ENCODE measurements at regions not wholly inside any gene's neighbourhood (a gene's known extent, or its start where the extent isn't known, plus 50 kb on each side); places are given as distances from the start of the nearest gene placed in this dataset.

DNA sequence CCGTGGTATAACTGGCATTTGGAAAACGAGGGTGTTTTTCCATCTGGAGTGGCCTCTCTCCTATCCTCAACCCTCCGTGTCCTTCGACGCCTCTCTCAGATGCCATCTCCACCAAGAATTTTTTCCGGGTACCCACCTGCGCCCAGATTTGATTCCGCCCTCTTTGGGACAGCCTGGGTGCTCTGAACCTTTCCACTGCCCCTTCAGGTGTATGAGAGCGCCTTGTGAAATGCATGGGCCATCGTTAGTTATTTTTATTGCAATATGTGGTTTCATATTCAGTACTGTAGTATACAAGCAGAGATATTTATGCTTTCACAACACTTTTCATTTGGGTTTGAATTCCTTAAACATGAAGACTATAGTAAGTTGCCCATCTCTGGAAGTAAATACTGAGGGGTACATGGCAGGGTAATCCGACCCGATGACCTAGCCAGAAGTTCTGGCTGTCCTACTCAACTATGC, 78.2 kb upstream of the IFNE start:
- TF ChIP-seq, protein P1, sequence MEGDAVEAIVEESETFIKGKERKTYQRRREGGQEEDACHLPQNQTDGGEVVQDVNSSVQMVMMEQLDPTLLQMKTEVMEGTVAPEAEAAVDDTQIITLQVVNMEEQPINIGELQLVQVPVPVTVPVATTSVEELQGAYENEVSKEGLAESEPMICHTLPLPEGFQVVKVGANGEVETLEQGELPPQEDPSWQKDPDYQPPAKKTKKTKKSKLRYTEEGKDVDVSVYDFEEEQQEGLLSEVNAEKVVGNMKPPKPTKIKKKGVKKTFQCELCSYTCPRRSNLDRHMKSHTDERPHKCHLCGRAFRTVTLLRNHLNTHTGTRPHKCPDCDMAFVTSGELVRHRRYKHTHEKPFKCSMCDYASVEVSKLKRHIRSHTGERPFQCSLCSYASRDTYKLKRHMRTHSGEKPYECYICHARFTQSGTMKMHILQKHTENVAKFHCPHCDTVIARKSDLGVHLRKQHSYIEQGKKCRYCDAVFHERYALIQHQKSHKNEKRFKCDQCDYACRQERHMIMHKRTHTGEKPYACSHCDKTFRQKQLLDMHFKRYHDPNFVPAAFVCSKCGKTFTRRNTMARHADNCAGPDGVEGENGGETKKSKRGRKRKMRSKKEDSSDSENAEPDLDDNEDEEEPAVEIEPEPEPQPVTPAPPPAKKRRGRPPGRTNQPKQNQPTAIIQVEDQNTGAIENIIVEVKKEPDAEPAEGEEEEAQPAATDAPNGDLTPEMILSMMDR (IDR thresholded peaks at IDR 0.05; ENCODE audit: insufficient read depth, low read depth, low read length), result no peak

DNA sequence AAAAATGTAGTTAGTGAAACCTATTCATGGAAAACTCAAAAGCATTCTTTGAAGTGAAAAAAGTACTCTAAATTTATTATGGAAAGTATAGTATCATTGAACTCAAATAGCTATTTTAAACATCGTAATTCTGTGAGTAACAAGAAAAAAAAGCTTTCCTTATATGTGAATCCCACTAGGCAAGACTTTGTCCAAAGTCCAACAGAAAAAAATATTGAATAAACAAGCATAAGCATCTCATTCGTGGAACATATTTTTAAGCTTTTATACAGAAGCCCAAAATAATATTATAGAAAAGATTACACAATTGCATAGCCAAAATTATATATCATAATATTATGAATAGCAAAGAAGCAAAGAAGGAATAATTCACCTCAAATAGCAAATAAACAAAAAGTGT, 79.4 kb upstream of the IFNE start:
- H3K4me3 ChIP-seq (ENCODE audit: low read depth, low read length), result no peak overlapping the region
- TF ChIP-seq, protein P1 (IDR thresholded peaks at IDR 0.05; ENCODE audit: insufficient read depth, low read depth, low read length), result no peak
- DNase-seq (ENCODE audit: low read depth), result no peak

More for the DNA sequence above, 78.2 kb upstream of the IFNE start:
- peak; percentile 46 for DNase-seq (ENCODE audit: low read depth)
- H3K4me3 ChIP-seq (ENCODE audit: low read depth, low read length), result peak overlapping the region; percentile 84

DNA sequence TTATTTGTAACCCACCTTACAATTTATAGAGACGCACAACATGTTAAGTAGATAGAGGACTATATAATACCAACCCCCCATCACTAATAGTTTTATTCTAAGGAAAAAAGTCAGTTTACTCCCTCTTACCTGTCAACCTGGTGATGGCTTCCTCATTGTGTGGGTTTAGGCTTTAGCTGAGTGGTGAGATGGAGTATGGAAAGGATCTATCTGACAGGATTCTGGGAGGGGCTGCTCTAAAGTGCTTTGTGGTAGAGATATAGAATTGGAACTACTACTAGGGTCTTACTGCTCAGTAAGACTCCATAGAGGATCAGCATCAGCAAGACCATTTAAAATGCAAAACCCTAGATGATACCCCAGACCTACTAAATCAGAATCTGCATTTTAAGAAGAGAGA, 82.1 kb upstream of the IFNE start:
- TF ChIP-seq, protein P1 (IDR thresholded peaks at IDR 0.05; ENCODE audit: insufficient read depth, low read depth, low read length), result no peak
- no peak overlapping the region for H3K4me3 ChIP-seq (ENCODE audit: low read depth, low read length)
- DNase-seq (ENCODE audit: low read depth), result no peak

DNA sequence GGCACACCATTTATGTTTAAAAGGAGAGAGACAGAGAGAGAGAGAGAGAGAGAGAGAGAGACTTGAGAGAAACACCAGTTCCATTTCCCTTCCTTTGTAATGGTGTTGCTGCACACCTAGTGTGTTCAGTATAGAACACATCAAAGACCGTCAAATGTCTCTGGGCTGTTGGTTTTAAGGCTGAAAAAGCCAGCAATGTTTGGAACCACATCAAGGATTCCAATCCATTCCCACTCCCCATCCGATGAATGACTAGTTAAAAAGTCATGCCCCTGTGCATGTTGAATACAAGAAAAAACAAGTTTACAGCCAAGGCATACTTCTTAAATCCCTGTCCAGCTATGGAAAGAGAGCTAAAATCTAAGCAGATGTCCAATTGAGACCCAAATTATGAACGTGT, 83.0 kb upstream of the IFNE start:
- no peak overlapping the region for H3K4me3 ChIP-seq (ENCODE audit: low read depth, low read length)
- DNase-seq (ENCODE audit: low read depth), result no peak
- TF ChIP-seq, protein P1 (IDR thresholded peaks at IDR 0.05; ENCODE audit: insufficient read depth, low read depth, low read length), result no peak

DNA sequence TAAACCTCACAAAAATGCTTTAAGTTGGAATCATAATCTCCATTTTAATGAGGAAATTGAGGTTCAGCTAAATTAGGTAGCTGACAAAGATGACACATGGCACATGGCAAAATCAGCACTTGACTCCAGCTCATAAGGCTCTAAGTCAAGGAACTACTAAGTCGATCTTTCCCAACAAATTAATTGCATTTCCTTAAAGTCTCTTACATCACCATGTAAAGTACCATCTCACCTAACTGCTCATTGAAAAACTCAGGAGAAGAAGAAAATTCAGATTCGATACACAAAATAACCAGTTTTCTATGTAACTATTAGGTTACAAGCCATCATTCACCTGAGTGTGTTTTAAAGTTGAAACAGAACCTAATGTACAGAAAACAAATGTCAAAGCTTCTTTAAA, 85.8 kb upstream of the IFNE start:
- H3K4me3 ChIP-seq (ENCODE audit: low read depth, low read length), result no peak overlapping the region
- TF ChIP-seq, protein P1 (IDR thresholded peaks at IDR 0.05; ENCODE audit: insufficient read depth, low read depth, low read length), result no peak
- no peak for DNase-seq (ENCODE audit: low read depth)

DNA sequence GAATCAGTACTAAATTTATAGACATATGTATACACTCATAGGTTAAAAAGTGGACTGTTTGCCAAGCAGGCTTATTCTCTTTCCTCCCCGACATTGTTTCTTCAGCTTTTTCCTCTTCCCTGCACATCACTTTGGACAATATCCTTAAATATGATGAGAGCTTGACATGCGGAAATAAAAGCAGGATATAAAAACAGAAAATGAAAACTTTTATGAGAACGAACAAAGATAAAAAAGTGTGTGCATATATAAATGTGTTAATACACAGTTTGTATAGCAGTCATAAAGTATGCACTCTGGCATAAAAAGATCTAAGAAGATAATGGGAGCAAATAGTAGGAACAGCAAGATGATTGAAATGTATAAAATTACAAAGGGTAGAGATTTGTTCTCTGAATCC, 86.4 kb upstream of the IFNE start:
- no peak overlapping the region for H3K4me3 ChIP-seq (ENCODE audit: low read depth, low read length)
- TF ChIP-seq, protein P1 (IDR thresholded peaks at IDR 0.05; ENCODE audit: insufficient read depth, low read depth, low read length), result no peak
- DNase-seq (ENCODE audit: low read depth), result no peak

DNA sequence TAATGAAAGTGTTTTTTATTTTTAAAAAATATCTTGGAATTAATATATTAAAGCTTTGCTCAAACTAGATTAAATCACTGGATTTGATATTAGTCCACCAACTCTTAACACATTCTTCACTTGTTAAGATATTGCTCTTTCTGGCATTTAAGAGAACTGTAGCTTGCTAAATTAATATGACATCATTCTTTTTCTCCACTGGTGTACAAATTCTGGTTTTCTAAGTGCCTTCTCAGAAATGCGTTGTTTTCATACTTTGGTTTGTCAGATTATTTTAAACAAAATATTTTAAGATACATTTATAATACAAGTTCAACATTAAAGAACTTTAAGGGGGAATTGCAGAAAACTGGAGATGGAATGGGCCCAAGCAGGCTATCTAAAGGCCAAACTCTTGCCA, 87.6 kb upstream of the IFNE start:
- TF ChIP-seq, protein P1 (IDR thresholded peaks at IDR 0.05; ENCODE audit: insufficient read depth, low read depth, low read length), result no peak
- no peak overlapping the region for H3K4me3 ChIP-seq (ENCODE audit: low read depth, low read length)
- DNase-seq (ENCODE audit: low read depth), result no peak
